ENCODE measurements at regions not wholly inside any gene's neighbourhood (a gene's known extent, or its start where the extent isn't known, plus 50 kb on each side); places are given as distances from the start of the nearest gene placed in this dataset.

DNA sequence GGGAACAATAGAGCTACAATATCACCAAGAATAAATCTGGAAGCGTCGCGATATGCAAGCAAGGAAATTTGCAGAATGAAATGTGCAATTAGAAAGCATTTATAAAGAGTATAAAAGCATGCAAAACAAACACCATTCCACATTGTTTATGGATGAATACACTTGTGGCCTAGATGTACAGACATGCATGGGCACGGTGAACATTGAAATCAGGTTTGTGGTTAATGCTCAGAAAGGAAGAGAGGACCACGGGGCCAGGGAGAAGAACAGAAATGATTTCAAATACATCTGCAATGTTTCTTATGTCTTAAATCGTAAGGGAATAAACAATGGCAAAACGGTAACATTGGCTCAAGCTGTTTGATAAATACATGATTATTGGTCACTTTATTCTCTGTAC is 235.9 kb downstream of the FOXL1 start:
- no peak for ATAC-seq (ENCODE audit: insufficient read depth, low read depth)
- no peaks in the 10 kb centered on the region for H3K79me2 ChIP-seq (ENCODE audit: insufficient read depth, low read length)
- H2AFZ ChIP-seq (ENCODE audit: low read depth, low read length) = no peak overlapping the region
- H3K4me1 ChIP-seq (ENCODE audit: insufficient read depth, low read length) = no peaks in the 10 kb centered on the region
- no peak overlapping the region for H3K4me3 ChIP-seq (ENCODE audit: low read depth in 1 of 2, low read length in 2 of 2)
- DNase-seq = no peak
- H3K27ac ChIP-seq (ENCODE audit: low read length) = no peak overlapping the region
- no peak overlapping the region for H3K9ac ChIP-seq (ENCODE audit: low read depth, low read length)
- peaks cover 29% of the 10 kb centered on the region for H3K27me3 ChIP-seq (ENCODE audit: insufficient read depth, low read length, poor library complexity)
- H4K20me1 ChIP-seq (ENCODE audit: insufficient read depth, low read length) = no peaks in the 10 kb centered on the region
- H3K36me3 ChIP-seq (ENCODE audit: insufficient read depth, low read length) = no peaks in the 10 kb centered on the region
- no peak for TF ChIP-seq EZH2 (IDR thresholded peaks at IDR 0.05; ENCODE audit: borderline replicate concordance, low read depth, low read length, severe bottlenecking)
- TF ChIP-seq, protein P1, sequence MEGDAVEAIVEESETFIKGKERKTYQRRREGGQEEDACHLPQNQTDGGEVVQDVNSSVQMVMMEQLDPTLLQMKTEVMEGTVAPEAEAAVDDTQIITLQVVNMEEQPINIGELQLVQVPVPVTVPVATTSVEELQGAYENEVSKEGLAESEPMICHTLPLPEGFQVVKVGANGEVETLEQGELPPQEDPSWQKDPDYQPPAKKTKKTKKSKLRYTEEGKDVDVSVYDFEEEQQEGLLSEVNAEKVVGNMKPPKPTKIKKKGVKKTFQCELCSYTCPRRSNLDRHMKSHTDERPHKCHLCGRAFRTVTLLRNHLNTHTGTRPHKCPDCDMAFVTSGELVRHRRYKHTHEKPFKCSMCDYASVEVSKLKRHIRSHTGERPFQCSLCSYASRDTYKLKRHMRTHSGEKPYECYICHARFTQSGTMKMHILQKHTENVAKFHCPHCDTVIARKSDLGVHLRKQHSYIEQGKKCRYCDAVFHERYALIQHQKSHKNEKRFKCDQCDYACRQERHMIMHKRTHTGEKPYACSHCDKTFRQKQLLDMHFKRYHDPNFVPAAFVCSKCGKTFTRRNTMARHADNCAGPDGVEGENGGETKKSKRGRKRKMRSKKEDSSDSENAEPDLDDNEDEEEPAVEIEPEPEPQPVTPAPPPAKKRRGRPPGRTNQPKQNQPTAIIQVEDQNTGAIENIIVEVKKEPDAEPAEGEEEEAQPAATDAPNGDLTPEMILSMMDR (IDR thresholded peaks at IDR 0.05; ENCODE audit: borderline replicate concordance, extremely low read depth, low read length, poor library complexity, severe bottlenecking) = no peak
- no peak overlapping the region for H3K4me2 ChIP-seq (ENCODE audit: insufficient read depth, low read length)
- H3K9me3 ChIP-seq (ENCODE audit: insufficient read depth, low read length, severe bottlenecking) = no peaks in the 10 kb centered on the region

DNA sequence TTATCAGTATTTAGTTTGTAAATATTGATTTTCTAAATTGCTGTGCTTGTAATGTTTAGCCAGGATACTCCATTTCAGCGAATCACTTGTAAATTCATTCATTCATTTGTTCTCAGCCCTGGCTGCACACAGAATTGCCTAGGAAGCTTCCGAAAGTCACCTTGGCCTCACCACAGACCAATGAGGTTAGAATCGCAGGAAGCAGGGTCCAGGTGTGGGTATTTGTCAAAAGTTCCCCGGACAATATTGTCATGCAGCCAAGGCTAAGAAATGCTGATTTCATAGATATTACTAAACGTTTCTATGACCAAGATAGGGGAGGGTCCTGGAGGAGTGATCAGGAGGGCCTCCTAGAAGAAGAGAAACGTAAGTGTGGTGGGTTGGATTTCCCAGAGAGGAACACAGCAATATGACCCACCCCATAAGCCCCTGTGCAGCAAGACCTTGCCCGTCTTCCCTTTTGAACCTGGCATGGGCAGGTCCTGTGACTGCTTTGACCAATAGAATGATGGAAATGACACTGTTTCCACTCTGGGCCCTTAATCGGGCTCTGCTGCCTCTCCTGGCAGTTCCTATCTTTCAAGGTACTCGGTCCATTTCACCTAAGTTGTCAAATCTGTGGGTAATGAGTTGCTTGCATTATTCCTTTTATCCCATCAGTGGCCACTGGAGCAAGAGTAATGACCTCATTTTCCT is 238.7 kb downstream of the FOXL1 start:
- Histone ChIP-seq H4K20me1 (ENCODE audit: insufficient read depth, low read length) (no peaks in the 10 kb centered on the region), H3K27ac (ENCODE audit: low read length) (no peak overlapping the region), H3K9ac (ENCODE audit: low read depth, low read length) (no peak overlapping the region), H3K4me2 (ENCODE audit: insufficient read depth, low read length) (no peak overlapping the region), H3K27me3 (ENCODE audit: insufficient read depth, low read length, poor library complexity) (peaks cover 30% of the 10 kb centered on the region), H2AFZ (ENCODE audit: low read depth, low read length) (no peak overlapping the region), H3K9me3 (ENCODE audit: insufficient read depth, low read length, severe bottlenecking) (no peaks in the 10 kb centered on the region), H3K79me2 (ENCODE audit: insufficient read depth, low read length) (no peaks in the 10 kb centered on the region), H3K4me3 (ENCODE audit: low read depth in 1 of 2, low read length in 2 of 2) (no peak overlapping the region), H3K4me1 (ENCODE audit: insufficient read depth, low read length) (no peaks in the 10 kb centered on the region), H3K36me3 (ENCODE audit: insufficient read depth, low read length) (no peaks in the 10 kb centered on the region)
- TF ChIP-seq, protein P1 (IDR thresholded peaks at IDR 0.05; ENCODE audit: borderline replicate concordance, extremely low read depth, low read length, poor library complexity, severe bottlenecking) = no peak
- TF ChIP-seq EZH2 (IDR thresholded peaks at IDR 0.05; ENCODE audit: borderline replicate concordance, low read depth, low read length, severe bottlenecking) = no peak
- ATAC-seq (ENCODE audit: insufficient read depth, low read depth) = no peak
- no peak for DNase-seq

DNA sequence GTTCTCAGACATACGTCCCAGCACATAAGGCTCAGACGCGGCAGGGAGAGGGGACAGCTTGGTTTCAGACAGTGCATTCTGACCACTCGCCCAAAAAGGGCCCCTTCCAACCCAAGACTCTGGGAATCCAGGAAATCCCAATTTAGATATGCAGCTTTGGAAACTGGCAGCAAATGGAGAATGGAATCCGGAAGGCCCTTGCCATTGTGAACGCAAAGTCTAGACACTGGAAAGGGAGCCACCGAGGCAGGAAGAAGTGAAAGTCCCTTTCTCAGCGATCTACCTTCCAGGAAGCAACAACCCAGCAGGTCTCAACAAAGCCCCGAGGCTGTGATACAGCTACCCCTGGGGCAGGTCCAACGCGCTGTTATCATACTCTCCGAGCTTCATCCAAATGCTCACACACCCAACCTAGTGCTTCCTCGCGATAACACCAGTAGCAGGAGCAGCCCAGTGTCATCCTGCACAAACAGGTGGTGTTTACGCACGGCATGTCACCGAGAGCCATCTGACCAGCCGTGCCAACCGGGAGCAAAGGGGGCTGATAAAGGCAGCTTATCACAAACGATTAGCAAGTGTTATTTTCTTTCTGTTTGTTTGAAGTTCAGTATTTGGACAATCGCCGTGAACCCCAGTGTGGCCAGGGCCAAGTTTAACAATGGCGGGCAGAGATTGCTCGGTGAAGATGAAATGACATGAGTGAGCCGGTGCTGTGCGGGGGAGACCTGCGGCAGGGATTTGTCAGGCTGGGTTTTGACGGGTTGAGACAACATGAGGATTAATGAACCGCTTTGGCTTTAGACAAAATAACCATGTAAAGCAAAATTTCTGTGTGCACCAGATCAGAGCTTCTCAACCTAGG is 240.6 kb downstream of the FOXL1 start:
- H3K4me1 ChIP-seq (ENCODE audit: insufficient read depth, low read length) = no peaks in the 10 kb centered on the region
- H3K4me2 ChIP-seq (ENCODE audit: insufficient read depth, low read length) = no peak overlapping the region
- ATAC-seq (ENCODE audit: insufficient read depth, low read depth) (no peak), DNase-seq (no peak)
- no peak overlapping the region for H2AFZ ChIP-seq (ENCODE audit: low read depth, low read length)
- no peak overlapping the region for H3K27ac ChIP-seq (ENCODE audit: low read length)
- H3K4me3 ChIP-seq (ENCODE audit: low read depth in 1 of 2, low read length in 2 of 2) = no peak overlapping the region
- no peaks in the 10 kb centered on the region for H3K79me2 ChIP-seq (ENCODE audit: insufficient read depth, low read length)
- no peaks in the 10 kb centered on the region for H3K36me3 ChIP-seq (ENCODE audit: insufficient read depth, low read length)
- no peaks in the 10 kb centered on the region for H3K9me3 ChIP-seq (ENCODE audit: insufficient read depth, low read length, severe bottlenecking)
- no peaks in the 10 kb centered on the region for H4K20me1 ChIP-seq (ENCODE audit: insufficient read depth, low read length)
- no peak overlapping the region for H3K9ac ChIP-seq (ENCODE audit: low read depth, low read length)
- H3K27me3 ChIP-seq (ENCODE audit: insufficient read depth, low read length, poor library complexity) = peaks cover 23% of the 10 kb centered on the region
- no peak for TF ChIP-seq EZH2 (IDR thresholded peaks at IDR 0.05; ENCODE audit: borderline replicate concordance, low read depth, low read length, severe bottlenecking)
- TF ChIP-seq, protein P1 (IDR thresholded peaks at IDR 0.05; ENCODE audit: borderline replicate concordance, extremely low read depth, low read length, poor library complexity, severe bottlenecking) = no peak
